GM19438 (cell line): ENCODE measurements at regions not wholly inside any gene's neighbourhood (a gene's known extent, or its start where the extent isn't known, plus 50 kb on each side); places are given as distances from the start of the nearest gene placed in this dataset.

ENCODE experiments used
- ATAC-seq: cut with Tn5 transposase; IDR thresholded peaks from one replicate; pipeline ENCODE4 v1.9.1; 2021; ENCODE audit warnings: low read depth; ENCODE audit not compliant: unreplicated experiment

DNA sequence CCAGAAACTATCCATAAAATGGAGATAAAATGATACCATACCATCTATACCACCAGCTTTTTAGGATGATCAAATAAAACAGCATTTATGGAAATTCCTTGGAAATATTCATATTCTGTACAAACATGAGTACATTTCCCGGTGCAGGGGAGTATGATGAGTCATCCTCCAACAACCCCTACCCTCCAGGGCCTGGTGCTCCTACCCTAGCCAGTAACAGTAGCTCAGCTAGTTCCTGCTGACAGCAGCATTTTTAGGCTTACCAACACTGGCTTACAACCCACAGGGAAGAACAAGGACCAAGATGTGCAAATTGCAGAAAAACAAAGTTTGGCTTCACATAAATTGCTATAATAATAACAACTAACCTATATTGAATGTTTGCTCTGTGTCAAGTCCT, 406.2 kb upstream of the CADM1 start:
- no peak for ATAC-seq

DNA sequence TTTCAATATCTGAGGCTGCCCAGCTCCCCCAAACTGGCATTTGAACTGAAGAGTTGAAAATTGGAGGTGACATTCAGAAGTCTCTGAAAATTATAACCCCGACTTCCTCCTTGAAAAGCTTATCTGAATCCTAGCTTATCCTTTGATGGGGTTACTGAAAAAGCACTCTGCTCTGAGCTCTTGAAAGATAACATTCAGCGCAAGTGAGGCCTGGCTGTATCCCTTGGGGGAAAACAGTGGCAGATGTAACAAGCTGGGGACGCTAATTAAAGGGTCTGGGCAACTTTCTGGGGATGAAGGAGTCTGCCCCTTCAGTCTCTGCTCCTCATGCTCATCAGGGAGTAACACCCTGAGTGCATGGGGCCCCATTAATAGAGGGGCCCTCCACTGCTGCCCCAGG, 402.0 kb upstream of the CADM1 start:
- no peak for ATAC-seq

DNA sequence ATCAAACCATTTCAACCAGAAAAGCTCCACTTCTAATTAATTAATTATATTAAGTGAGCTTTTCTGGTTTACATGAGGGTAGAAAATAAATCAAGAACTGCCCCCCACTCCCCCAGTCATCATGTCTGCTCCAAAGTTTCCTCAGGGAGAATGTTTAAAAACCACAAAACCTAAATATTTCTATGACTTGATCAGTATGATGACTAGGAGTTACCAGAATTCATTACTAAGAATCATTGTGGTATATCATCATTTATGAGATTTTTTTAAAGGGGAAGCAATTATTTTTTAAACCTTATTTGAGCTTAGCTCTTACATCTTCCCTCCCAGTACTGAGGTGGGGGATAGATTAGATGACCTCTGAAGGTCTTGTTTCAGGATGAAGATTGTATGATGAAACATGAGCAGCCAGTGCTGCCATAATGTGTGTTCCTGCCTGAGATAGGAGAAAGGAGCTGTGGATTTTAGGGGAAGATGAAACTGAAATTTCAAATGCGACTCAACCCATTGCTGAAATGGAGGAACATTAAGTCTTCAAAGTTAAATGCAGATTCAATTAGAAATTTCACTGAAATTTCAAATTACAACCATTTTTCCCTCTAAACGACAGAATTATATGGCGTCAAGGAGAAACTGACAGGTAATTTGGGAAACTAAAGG, 401.3 kb upstream of the CADM1 start:
- ATAC-seq: no peak

DNA sequence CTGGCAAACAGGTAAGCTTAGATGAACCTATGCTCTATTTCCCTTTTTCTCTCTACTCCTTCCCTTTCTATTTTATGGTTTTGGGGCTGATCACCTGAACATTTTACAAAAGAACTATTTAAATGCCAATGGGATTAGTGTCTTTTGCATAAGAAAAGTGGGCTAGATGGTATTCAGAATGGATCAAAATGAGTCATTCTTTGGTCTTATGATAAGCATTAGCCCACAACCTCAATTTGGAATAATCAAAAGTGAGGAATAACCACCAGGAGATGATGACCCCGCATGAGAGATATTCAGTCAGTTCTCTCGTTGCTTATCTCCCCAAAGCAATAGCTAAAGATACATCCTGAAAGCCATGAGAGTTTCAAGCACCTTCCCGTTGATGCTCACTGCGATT, 399.0 kb upstream of the CADM1 start:
- ATAC-seq: no peak

DNA sequence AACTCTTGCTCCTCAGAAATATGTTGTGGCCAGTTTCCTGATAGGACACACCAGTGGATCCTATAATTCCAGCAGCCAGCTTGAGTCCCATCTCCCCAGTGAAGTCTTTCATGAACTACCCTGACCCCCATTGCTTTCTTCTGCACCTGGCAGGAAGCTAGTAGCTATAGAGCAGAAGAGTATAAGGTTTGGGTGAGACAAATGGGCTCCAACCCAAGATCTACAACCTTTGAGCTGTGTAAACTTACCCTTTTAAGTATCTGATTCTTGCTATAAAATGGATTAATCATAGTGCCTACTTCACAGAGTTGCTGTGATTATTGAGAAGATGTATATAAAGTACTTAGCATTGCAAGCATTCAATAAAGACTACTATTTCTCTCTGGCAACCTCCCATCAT, 396.9 kb upstream of the CADM1 start:
- no peak for ATAC-seq

DNA sequence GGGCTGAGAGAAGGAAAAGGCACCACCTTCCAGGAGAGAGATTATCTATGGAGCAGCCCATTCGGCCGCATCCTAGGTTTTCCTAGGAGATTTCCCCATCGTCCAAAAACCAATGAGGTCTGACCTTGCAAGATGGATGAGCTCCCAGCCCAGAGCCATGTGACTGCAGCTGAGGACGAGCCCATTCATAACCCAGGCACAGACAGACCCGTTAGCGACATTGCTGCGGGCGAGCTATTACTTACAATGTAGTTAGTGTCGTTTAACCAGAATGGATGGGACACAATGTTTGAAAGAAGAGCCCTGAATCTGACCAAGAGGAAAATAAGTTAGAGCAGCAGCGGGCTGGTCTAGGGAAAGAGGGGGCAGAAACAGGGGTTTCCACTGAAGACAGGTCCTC, 395.9 kb upstream of the CADM1 start:
- no peak for ATAC-seq

DNA sequence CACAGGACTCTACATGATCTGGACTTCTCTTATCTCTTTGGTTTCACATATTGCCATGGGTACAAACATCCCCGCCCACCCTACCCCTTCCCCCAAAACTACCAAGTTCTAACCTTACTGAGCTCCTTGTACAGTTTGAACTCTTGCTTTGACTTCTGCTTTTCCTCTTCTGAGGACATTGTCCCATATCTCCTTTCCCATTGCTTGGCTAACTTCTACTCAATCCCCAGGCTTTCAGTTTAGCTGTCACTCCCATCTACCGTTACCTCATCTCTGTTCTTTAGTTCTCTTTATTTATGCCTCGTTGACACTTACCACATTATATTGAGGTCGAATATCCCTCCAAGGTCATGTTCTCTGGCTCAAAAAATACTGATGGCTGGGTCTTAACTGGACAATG, 393.5 kb upstream of the CADM1 start:
- ATAC-seq: no peak

DNA sequence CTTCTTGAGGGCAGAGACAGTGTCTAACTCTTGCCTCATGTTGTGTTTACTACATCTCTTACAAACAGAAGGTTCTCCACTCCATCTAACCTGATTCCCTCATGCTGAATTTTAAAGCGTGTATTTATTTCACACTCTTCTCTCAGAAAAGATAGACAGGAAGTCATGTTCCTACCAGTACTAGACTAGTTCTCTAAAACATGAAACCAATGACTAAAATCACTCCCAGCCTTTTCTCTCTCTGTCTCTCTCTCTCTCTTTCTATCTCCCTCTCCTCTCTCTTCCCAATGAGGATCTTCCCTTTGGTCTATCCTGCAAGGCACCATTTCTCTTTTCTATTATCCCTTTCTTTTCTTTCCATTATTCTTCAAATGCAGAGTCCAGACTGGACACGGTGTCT, 391.9 kb upstream of the CADM1 start:
- no peak for ATAC-seq

DNA sequence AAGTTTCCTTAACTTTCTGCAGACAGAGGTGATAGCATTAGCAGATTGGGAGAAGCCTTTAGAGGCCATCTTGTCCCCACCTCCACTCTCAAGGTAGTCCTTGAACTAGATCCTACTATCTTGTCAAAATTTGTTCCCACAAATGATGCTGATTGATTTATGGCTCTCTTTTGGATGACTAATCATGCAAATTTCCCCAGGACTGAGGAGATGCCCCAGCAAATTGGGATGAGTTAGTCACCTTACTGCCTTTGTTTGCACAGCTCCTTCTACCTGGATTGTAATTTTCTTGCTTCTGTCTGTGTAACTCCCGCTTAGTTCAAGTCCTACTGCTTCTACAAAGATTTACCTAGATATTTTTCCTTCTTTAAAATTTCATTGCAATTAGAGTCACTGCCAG, 391.4 kb upstream of the CADM1 start:
- ATAC-seq: no peak

DNA sequence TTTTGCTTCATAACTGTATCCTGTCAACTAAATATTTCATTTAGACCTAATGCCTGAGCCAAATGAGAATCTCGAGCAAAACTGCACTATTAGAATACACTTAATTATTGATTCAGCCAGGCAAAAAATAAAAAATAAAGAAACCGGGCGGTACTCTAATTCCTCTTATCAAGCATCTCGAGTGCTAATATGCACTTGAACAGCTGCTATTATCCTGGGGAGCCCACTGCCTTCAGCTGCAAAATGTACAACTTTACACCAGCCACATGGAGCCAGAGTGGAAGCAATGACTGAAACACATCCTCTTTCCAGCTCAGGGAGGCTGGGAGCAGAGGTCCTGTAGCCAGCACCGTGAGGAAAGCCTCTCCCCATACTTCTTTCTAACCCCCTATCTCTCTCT, 390.0 kb upstream of the CADM1 start:
- ATAC-seq: no peak

DNA sequence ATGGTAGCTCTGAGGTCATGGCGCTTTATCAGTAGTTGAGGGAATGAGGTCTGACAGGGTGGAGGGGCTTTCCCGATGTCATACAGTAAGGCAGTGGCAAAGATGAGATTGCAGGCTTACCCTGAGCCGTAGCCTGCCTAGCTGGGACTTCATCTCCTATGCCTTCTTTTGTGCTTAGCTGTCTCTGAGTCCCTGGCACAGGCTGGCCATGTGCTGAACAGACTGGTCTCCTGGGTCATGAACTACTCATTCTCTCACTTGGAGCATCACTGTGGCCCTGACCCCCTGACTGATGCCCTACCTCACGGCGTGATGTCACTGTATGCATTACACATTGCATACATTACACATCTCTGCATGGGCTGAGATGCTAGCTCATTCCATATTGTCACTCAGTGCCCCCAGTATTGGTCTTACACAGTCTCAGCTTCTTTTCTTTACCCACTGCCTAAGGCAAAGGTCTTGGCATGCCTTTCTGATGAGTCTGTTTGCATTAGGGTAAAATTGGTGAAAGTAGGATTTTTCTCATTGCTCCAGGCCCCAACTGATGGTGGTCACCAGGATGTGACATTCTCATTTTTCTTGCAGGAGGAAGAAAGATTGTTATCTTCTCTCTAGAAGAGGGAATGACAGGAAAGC, 389.4 kb upstream of the CADM1 start:
- ATAC-seq: no peak

DNA sequence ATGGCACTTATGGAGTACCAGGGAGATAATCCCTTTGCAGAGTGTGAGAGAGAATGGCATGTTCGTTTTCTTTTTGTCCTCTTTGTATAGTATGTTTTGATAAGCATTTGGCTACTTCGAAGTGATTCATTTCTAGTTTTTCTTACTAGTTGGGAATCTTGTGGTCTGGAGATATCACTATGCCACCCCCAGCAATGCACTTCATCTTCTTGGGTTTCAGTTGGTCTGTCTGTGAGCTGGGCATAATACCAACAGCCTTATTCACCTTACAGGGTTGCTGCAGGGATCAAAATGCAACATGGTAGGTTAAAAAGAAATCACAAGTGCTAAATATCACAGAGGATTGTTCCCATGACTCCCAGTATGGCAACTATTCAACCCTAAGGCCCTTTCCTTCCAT, 387.8 kb upstream of the CADM1 start:
- no peak for ATAC-seq

DNA sequence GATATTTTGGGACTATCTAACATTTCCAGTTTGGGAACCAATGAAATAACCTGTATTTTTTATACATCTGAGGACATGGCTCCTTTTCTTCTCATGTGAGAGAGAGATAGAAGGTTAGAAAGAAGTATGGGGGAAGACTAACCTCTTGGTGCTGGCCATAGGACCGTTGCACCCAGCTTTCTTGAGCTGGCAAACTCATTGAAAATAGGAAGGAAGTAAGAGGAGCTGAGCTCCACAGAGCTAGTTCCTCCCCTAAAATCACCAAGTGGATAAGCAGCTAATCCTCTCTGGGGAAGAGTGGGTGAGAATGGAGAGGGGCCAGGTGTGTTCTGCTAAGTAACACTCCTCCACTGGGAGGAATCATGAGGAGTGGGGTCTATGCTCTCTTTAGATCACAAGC, 387.4 kb upstream of the CADM1 start:
- ATAC-seq: no peak

DNA sequence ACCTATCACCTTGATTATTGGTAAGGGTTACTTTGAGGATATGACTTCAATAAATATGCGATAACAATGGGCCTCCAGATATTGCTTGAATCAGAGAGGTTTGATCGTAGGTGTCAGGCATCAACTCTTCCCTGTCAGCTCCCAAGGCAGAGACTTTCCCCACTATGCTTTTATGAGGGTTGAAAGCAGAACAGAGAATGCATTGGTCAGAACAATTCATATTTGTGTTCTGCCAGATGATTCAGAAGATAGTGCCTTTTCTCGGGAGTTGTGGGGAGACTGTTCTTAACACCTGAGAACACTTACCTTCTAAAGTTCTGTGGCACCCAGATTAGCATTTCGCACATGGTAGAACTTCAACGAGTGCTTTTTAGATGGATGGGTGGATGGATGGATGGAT, 386.3 kb upstream of the CADM1 start:
- ATAC-seq: no peak

DNA sequence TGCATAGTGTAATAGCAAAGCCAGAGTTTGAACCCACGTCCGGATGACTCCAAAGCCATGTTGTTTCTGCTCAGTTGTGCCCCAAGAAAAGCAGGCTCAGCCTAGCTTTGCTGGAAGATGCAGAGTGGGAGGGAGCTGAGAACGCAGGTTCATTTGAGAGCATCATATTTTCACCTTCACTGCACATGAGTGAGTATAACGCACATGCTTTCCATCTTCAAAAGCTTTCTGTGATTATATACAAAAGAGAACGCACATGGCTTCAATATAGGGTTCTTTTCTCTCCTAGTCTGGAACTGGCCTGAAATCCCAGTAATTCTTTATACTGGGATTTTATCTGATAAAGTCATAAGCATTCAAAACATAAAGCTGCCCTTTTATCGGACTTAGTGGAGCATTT, 385.5 kb upstream of the CADM1 start:
- ATAC-seq: no peak

DNA sequence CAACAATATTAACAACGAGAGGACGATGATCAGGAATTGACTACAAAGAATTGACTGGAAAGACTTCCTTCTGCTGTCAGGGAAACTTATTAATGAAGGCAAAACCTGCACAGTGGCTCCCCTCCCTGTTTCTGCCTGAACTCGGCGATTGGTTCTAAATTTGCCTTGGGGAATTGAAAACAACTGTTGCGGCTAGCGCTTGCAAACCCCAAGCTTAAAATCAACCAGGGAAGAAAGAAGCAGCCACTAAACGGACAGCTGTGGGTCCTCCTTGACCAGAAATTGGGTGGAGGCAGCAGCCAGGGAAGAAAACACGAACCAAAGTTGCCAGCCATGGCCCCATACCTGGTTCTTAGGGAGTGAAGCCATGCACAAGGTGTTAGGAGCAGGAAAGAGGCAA, 383.5 kb upstream of the CADM1 start:
- no peak for ATAC-seq

DNA sequence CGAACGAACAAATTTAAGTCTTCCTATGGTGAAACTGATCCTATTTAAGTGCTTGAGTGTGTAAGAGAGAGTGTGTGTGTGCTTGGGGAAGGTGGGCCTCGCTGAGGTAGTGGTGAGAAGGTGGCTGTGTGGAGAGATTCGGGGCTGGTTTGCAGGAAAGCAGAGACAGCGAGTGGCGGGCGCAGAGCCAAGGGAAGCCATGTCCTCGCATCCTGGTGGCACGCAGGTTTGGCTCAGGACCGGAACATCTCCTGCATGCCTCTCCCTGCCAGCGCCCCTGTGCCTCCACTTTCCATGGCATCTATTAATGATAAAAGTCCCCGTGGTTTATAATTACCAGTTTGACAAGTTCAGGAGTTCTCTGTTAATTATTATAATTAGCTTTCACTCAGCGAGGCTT, 383.1 kb upstream of the CADM1 start:
- ATAC-seq: no peak

DNA sequence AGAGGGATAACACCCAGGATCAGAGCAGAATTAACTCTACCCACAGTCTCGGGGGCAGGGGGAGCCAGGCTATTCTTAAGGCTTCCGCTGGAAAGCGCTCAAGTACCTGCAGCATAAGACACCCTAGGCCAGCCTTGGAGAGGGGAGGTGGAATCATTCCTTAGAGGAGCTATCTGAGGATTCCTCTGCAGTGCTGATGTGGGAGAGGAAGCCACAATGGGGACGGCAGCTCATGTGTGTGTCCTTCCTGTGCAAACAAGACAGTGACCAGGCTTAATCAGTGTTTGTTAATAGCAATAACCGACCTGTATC, 382.2 kb upstream of the CADM1 start:
- no peak for ATAC-seq

DNA sequence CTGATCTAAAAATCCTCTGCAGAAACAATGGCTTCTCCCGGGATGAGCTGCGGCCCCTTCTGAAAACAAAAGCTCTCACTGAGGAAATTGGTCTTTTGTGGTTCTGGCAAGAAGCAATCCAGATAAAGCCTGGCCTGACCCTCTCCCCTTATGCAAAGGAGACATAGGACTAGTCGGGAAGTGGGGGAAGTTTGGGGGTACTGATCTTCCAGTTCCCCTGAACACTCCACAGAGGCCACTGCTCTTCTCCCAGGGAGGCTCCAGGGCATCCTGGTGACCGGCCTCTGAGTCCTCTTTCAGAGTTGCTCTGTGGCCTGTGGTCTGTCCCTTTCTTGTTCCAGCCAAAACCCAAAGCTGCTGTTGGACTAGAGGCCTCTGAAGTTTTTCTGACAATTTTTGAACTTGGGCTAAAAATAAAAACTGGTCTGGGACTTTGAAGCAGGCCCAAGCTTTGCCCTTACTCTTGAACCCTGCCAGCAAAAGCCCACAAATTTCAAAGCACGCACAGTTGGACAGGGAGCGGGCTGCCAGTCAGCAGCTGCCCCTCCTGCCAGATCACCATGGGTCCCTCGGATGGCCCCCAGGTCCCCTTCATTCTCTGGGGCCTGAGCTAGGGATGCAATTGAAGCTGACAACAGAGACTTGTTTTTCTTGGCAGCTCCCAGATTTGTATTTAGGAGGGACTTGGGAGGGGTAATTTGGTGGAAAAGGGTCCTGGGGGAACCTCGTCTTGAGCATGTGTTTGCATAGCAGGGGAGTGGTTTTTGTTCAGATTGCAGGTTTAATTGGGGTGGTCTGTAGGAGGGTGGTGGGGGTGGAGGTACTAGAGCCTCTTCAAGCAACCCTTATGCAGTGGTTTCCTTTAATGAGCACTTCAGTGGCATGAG, 381.6 kb upstream of the CADM1 start:
- ATAC-seq: no peak

DNA sequence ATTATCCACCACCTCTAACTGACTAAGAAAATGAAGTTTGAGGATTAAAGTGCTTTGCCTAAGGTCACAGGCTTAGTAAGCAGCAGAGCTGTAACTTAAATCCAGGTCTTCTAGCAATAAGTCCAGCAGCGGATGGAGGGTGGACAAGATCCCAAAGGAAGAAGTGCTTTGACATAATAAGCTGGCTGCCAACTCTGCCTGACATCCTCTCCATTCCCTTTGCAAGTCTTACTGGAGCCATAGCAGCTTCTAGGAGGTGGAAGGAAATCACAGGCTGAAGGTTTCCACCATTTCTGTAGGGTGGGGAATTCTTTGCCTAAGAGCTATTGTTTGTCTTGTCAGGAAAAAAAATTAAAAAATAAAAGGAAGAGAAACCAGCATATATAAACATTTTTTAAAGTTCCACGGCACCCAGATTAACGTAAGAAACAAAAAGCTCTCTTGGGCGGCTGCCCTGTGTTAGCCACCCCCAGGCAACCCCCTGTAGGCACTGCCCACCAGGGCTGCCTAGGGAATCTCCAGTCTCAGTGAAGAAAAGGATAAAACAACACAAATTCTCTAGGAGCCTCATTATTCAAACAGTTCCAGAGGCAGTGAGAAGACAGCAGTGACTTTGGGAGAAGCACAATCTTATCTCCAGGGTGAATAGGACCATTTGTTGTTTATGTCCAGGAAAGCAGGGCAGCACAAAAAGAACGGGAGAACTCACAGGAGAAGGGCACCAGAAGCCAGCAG, 380.8 kb upstream of the CADM1 start:
- no peak for ATAC-seq

DNA sequence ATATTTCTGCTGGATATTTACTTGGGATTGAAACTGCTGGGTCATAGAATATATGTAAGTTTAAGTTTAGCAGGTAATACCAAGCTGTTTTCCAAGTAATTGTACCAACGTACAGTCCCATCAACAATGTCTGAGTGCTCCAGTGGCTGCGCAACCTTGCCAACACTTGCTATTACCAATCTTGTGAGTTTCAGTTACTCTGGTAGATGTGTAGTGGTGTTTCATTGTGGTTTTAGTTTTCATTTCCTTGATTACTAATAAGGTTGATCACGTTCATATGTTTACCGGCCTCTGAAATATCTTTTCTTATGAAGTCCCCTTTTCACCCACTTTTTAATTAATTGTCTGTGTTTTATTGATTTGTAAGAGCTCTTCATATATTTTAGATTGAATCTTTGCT, 370.6 kb upstream of the CADM1 start:
- peak; percentile 71 for ATAC-seq
